ENCODE measurements at regions not wholly inside any gene's neighbourhood (a gene's known extent, or its start where the extent isn't known, plus 50 kb on each side); places are given as distances from the start of the nearest gene placed in this dataset.

GRCh38 chr12:115672506-115673080, 604.9 kb downstream of the MED13L start:
- TF ChIP-seq YY1 (IDR thresholded peaks at IDR 0.05; ENCODE audit: insufficient read depth, insufficient read length): no peak
- no peak for TF ChIP-seq ZNF274 (IDR thresholded peaks at IDR 0.05; ENCODE audit: low read depth, low read length)
- no peak for TF ChIP-seq SUZ12 (IDR thresholded peaks at IDR 0.05; ENCODE audit: extremely low read depth, insufficient read depth, insufficient read length)
- no peaks in the 10 kb centered on the region for H3K27me3 ChIP-seq (ENCODE audit: insufficient read depth, insufficient read length)
- no peak for DNase-seq (ENCODE audit: low read depth, low spot score)
- 0 out of 2 replicates have a peak, but pooled peaks cover 6% of the 10 kb centered on the region for H3K9me3 ChIP-seq (ENCODE audit: insufficient read depth, low read length)
- no peaks in the 10 kb centered on the region for H3K4me1 ChIP-seq (ENCODE audit: insufficient read depth, insufficient read length)
- no peak overlapping the region for H3K4me3 ChIP-seq (ENCODE audit: insufficient read length, low read depth)
- H3K9ac ChIP-seq (ENCODE audit: insufficient read length, low read depth): no peak overlapping the region
- no peaks in the 10 kb centered on the region for H3K36me3 ChIP-seq (ENCODE audit: insufficient read depth, insufficient read length, low read length)

GRCh38 chr12:115672086-115672485, 605.4 kb downstream of the MED13L start:
- Histone ChIP-seq H3K27me3 (ENCODE audit: insufficient read depth, insufficient read length) (no peaks in the 10 kb centered on the region), H3K4me3 (ENCODE audit: insufficient read length, low read depth) (no peak overlapping the region), H3K9me3 (ENCODE audit: insufficient read depth, low read length) (0 out of 2 replicates have a peak, but pooled peaks cover 6% of the 10 kb centered on the region), H3K9ac (ENCODE audit: insufficient read length, low read depth) (no peak overlapping the region), H3K36me3 (ENCODE audit: insufficient read depth, insufficient read length, low read length) (no peaks in the 10 kb centered on the region), H3K4me1 (ENCODE audit: insufficient read depth, insufficient read length) (no peaks in the 10 kb centered on the region)
- TF ChIP-seq ZNF274 (IDR thresholded peaks at IDR 0.05; ENCODE audit: low read depth, low read length) (no peak), SUZ12 (IDR thresholded peaks at IDR 0.05; ENCODE audit: extremely low read depth, insufficient read depth, insufficient read length) (no peak), YY1 (IDR thresholded peaks at IDR 0.05; ENCODE audit: insufficient read depth, insufficient read length) (no peak)
- no peak for DNase-seq (ENCODE audit: low read depth, low spot score)

- Histone ChIP-seq H3K36me3 (ENCODE audit: insufficient read depth, insufficient read length, low read length) (no peaks in the 10 kb centered on the region), H3K27me3 (ENCODE audit: insufficient read depth, insufficient read length) (no peaks in the 10 kb centered on the region), H3K9ac (ENCODE audit: insufficient read length, low read depth) (no peak overlapping the region), H3K4me1 (ENCODE audit: insufficient read depth, insufficient read length) (no peaks in the 10 kb centered on the region), H3K9me3 (ENCODE audit: insufficient read depth, low read length) (no peaks in the 10 kb centered on the region), H3K4me3 (ENCODE audit: insufficient read length, low read depth) (no peak overlapping the region)
- TF ChIP-seq YY1 (IDR thresholded peaks at IDR 0.05; ENCODE audit: insufficient read depth, insufficient read length) (no peak), SUZ12 (IDR thresholded peaks at IDR 0.05; ENCODE audit: extremely low read depth, insufficient read depth, insufficient read length) (no peak), ZNF274 (IDR thresholded peaks at IDR 0.05; ENCODE audit: low read depth, low read length) (no peak)
- DNase-seq (ENCODE audit: low read depth, low spot score): no peak
These were observed 606.6 kb downstream of the MED13L start for GRCh38 chr12:115670869-115671268.

GRCh38 chr12:115667116-115667515, 610.4 kb downstream of the MED13L start:
- Histone ChIP-seq H3K36me3 (ENCODE audit: insufficient read depth, insufficient read length, low read length) (no peaks in the 10 kb centered on the region), H3K4me1 (ENCODE audit: insufficient read depth, insufficient read length) (no peaks in the 10 kb centered on the region), H3K9ac (ENCODE audit: insufficient read length, low read depth) (no peak overlapping the region), H3K4me3 (ENCODE audit: insufficient read length, low read depth) (no peak overlapping the region), H3K9me3 (ENCODE audit: insufficient read depth, low read length) (no peaks in the 10 kb centered on the region), H3K27me3 (ENCODE audit: insufficient read depth, insufficient read length) (no peaks in the 10 kb centered on the region)
- TF ChIP-seq SUZ12 (IDR thresholded peaks at IDR 0.05; ENCODE audit: extremely low read depth, insufficient read depth, insufficient read length): no peak
- TF ChIP-seq ZNF274 (IDR thresholded peaks at IDR 0.05; ENCODE audit: low read depth, low read length): no peak
- TF ChIP-seq YY1 (IDR thresholded peaks at IDR 0.05; ENCODE audit: insufficient read depth, insufficient read length): no peak
- no peak for DNase-seq (ENCODE audit: low read depth, low spot score)

- no peak for DNase-seq (ENCODE audit: low read depth, low spot score)
- no peak for TF ChIP-seq ZNF274 (IDR thresholded peaks at IDR 0.05; ENCODE audit: low read depth, low read length)
- no peak for TF ChIP-seq SUZ12 (IDR thresholded peaks at IDR 0.05; ENCODE audit: extremely low read depth, insufficient read depth, insufficient read length)
- TF ChIP-seq YY1 (IDR thresholded peaks at IDR 0.05; ENCODE audit: insufficient read depth, insufficient read length): no peak
- Histone ChIP-seq H3K9ac (ENCODE audit: insufficient read length, low read depth) (no peak overlapping the region), H3K27me3 (ENCODE audit: insufficient read depth, insufficient read length) (no peaks in the 10 kb centered on the region), H3K4me3 (ENCODE audit: insufficient read length, low read depth) (no peak overlapping the region), H3K36me3 (ENCODE audit: insufficient read depth, insufficient read length, low read length) (no peaks in the 10 kb centered on the region), H3K4me1 (ENCODE audit: insufficient read depth, insufficient read length) (no peaks in the 10 kb centered on the region), H3K9me3 (ENCODE audit: insufficient read depth, low read length) (no peaks in the 10 kb centered on the region)
These were observed 611.3 kb downstream of the MED13L start for GRCh38 chr12:115666168-115666567.

- H3K4me3 ChIP-seq (ENCODE audit: insufficient read length, low read depth): no peak overlapping the region
- no peaks in the 10 kb centered on the region for H3K36me3 ChIP-seq (ENCODE audit: insufficient read depth, insufficient read length, low read length)
- TF ChIP-seq YY1 (IDR thresholded peaks at IDR 0.05; ENCODE audit: insufficient read depth, insufficient read length) (no peak), ZNF274 (IDR thresholded peaks at IDR 0.05; ENCODE audit: low read depth, low read length) (no peak), SUZ12 (IDR thresholded peaks at IDR 0.05; ENCODE audit: extremely low read depth, insufficient read depth, insufficient read length) (no peak)
- no peaks in the 10 kb centered on the region for H3K4me1 ChIP-seq (ENCODE audit: insufficient read depth, insufficient read length)
- no peak overlapping the region for H3K9ac ChIP-seq (ENCODE audit: insufficient read length, low read depth)
- no peaks in the 10 kb centered on the region for H3K27me3 ChIP-seq (ENCODE audit: insufficient read depth, insufficient read length)
- no peaks in the 10 kb centered on the region for H3K9me3 ChIP-seq (ENCODE audit: insufficient read depth, low read length)
- no peak for DNase-seq (ENCODE audit: low read depth, low spot score)
These were observed 616.4 kb downstream of the MED13L start for GRCh38 chr12:115661112-115661511.

- no peak overlapping the region for H3K4me3 ChIP-seq (ENCODE audit: insufficient read length, low read depth)
- H3K9ac ChIP-seq (ENCODE audit: insufficient read length, low read depth): no peak overlapping the region
- no peak for TF ChIP-seq SUZ12 (IDR thresholded peaks at IDR 0.05; ENCODE audit: extremely low read depth, insufficient read depth, insufficient read length)
- no peaks in the 10 kb centered on the region for H3K36me3 ChIP-seq (ENCODE audit: insufficient read depth, insufficient read length, low read length)
- H3K9me3 ChIP-seq (ENCODE audit: insufficient read depth, low read length): no peaks in the 10 kb centered on the region
- H3K4me1 ChIP-seq (ENCODE audit: insufficient read depth, insufficient read length): no peaks in the 10 kb centered on the region
- DNase-seq (ENCODE audit: low read depth, low spot score): no peak
- H3K27me3 ChIP-seq (ENCODE audit: insufficient read depth, insufficient read length): no peaks in the 10 kb centered on the region
These were observed 617.2 kb downstream of the MED13L start for GRCh38 chr12:115660211-115660805.

Data from NT2/D1 (cell line).